Activated CD4-positive, alpha-beta T cell treated with anti-CD3 and anti-CD28 coated beads, Interleukin-2, Interleukin-6, amounts not matched to agents 100 ng/mL and 50 ng/mL, durations not matched to agents 16 hours and 8 hours (primary cell): ENCODE measurements at regions not wholly inside any gene's neighbourhood (a gene's known extent, or its start where the extent isn't known, plus 50 kb on each side); places are given as distances from the start of the nearest gene placed in this dataset.

ENCODE experiments used
- DNase-seq: peaks from one replicate; pipeline ENCODE4 v3.0.0-alpha.2; 2020

DNA sequence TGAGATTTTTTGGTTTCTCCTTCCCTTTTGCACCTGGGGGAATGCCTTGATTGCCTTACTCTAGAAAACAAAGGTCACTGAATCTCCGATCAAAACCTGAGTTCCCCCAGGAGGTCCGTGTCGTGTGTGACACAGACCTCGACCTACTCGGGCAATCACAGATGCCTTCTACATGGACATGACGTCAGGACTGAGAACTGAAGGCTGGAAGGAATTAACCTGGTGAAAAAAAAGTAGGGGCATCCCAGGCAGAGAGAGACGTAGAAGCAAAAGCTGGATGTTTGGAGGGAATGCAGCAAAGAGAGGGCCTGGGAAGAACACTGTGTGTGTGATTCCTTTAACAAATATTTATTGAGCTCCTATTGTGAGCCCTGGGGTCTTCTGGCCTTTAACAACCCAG, 178.0 kb downstream of the PRDM2 start:
- no peak for DNase-seq

DNA sequence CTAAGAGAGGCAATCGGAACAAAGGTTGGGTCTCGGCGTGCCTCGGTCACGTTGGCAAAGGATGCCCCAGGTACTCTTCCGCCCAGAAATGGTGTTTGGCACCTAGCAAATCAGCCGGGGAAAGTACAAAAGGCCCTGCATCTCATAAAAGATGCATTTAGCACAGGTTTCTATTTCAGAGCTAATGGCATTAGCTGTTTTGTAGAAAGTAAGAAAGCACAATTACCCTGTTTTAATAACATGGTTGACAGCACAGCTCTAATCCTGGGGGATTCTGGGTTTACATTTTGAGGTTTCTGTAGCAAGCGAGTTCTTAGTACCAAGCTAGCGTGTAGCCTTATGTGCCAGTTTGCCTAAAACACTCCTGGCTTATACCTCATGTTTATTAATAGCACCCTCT, 178.5 kb downstream of the PRDM2 start:
- DNase-seq: no peak

DNA sequence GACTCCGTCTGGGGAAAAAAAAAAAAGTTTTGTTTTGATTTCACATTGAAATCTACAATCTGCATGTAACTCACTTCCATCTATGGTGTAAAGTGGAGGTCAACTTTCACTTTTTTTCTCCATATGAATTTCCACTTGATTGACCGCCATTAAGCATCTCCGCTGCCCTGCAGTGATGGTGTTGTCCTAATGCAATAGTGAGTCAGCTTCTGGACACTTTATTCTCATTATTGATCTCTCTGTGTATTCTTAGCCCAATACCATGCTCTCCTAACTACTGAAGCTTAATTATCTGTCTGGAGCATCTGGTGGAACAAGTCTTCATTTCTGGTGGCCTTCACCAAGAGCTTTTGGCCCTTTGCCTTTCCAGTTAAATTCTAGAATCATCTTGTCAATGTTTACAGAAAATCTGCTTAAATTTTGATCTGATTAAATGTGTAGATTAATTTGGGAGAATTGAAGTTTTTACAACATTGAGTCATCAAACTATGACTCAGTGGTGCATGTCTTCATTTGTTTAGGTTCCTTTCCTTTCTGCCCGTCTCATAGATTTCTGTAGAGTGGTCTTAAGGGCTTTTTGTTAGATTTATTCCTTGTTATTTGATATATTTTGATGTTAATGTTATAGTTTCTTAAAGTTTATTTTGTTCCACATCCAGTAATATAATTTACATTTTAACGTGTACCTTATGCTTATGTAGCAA, 181.5 kb downstream of the PRDM2 start:
- DNase-seq: no peak

DNA sequence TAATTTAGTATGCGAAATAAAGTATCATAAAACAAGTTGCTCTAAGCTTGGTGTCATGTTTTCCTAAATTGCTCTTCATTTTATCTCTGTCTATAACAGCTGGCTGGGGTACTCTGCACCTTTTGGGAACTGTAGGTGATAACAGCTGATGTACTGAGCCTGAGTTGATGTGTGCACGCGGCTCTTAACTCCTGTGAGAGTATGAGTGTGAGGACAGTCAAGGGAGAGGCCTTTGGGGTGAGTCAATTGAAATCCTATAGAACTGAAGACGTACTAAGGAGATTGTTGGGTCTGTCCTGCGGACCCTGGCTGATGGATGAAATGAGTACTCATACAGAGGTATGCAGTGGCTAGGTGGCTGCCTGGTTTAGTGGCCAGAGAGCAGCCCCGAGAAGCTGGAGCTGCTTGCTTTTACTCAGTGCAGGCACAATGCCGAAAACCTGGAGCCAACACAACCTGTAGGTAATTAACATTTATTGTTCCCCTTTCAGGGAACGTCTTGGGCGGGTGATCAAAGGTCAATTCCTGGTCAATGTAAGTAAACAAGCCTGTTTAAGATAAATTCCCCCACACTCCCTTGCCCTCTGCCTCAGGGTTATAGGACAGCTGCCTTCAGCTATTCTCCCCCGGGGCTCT, 188.5 kb downstream of the PRDM2 start:
- no peak for DNase-seq

DNA sequence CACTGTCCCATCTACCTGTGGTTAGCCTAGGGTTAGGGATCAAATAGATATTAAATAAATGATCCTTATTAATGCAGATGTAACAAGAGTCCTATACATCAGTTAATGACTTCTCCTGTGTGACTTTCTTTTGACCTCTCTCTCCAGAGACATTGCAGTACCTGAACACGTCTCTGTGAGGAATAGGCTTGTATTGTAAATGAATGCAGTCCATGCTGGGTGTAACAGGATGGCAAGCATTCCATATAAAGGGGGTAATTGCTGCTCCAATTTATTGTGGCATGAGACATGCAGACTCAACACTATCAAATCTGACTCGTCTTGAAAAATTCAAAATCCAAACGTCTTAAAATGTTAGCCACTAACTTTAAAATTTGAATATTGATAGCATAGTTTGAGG, 189.5 kb downstream of the PRDM2 start:
- no peak for DNase-seq

DNA sequence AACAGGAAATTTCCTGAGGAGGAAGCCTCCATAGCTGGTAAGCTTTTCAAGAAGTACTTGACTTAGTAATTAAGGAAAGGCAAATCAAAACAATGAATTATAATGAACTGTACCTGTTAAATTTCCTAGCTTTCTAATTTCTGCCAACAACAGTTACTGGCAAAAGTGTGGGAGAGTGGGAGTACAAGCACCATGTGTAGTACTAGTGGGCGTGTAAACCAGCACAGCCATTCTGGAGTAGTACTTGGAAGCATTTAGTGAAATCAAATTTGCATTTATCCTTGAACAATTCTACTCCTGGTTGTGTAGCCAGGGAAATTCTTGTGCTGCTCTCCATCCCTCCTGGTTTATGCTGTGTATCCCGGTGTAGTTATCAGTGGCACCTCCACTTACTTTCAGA, 190.8 kb downstream of the PRDM2 start:
- no peak for DNase-seq

DNA sequence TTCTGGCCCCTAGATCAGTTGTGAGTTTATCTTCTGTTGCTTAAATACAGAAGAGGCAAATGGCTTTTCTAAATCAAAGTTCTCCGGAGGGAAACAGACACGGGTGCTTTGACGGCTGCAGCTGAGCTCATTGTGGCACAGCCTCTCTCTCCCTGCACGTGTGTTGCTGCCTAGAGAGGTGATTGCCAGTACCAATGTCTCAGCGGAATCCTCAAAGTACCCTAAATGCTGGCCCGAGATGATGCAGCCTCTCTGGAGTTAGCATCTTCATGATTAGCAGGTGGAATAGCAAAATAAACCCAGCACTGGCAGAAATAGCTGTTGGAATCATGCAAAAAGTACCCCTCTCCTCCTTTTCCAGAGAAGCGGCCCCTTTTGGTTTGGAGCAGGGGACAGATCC, 192.2 kb downstream of the PRDM2 start:
- DNase-seq: no peak

DNA sequence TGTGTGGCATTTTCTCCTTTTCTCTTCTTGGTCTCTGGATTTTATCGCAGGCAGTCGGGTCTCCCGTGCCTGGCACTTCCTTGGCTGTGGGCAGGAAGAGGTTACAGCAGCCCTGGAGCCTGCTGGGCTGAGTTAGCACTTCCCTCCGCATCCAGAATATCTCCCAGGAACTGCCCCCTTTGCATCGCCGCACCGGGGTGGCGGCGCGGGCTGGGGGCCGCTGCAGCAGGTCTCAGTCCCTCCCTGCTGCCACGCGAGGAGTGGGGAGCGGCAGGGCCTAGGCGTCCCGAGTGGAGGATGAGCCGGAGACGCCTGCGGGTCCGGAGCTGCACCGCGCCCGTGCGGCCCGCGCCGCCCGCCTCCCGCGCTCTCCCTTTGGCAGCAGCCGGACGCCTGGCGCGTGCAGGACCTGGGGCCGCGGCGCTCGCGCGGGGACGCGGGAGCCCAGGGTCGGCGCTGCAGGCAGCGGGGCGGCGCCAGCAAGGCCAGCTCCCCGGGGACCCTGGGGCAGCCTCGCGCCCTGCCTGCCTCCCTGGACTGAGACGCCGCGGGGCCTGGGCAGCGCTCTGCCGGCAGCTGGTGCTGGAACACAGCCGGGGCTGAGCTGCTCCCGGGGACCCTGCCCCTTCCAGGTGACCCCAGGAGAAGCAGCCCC, 192.8 kb downstream of the PRDM2 start:
- no peak for DNase-seq

DNA sequence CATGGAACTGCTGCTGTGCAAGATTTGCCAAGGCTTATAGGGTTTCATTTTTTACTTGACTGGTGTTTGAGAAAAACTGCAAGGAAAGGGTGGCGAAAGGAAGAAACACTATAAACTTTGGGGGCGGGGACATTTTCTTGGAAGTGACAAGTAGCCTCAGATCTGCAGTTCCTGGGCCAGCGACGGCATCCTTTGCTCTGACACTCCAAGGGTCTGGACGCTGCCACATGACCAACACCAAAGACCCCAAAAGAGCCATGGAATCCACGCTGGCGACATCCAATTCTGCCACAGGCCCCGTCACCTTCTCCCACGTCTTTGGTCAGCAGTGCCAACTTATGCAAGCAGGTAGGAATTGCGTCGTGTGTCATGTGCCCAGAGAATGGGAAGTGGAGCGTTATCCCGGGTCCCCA, 193.4 kb downstream of the PRDM2 start:
- DNase-seq: no peak

DNA sequence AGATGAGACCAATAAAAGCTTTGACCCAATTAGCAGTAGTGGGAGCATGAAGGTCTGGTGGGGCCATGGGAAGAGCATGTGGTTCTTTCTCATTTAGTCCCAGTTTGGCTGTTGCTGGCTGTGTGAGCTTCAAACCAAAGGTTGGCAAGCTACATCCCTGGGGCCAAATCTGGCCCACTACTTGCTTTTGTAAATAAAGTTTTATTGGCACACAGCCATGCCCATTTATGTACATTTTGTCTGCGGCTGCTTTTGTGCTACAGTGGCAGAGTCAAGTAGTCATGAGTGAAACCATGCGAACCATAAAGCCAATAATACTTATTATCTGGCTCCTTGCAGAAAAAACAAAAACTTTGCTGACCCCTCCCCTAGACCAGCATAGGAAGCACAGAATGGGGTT, 196.9 kb downstream of the PRDM2 start:
- DNase-seq: no peak

DNA sequence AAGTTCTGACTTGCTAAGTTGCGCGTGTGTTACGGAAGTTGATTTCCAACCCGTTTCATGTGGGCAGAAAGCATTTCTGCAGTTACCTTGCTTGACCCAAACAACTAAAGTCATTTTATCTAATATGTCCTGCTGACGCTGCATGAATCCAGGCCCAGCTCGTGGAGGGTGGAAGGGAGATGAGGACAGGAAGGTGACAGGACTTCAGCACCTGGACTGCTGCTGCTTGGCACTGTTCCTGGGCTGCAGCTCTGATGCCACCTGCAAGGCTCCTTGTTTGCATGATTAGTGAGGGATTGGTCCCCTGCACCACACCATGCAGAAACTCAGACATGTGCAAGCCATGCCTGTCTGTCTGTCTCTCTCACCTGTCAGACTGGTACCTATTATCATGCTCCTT, 198.4 kb downstream of the PRDM2 start:
- no peak for DNase-seq

DNA sequence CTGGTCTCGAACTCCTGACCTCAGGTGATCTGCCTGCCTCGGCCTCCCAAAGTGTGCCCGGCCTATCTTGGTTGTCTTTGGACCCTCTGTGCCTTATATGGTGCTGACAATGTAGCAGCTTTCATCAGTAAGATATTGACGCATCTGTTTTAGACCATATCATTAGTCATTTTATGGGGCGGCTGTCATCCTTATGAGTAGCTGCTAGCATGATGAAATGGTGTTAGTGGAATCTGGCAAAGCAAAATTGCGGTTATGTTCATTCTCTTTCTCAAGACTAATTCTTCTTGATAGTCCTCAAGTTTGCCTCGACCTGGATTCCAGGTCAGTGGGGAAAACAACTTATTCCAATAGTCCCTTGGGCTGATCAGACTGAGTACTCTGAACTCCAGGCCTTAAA, 199.9 kb downstream of the PRDM2 start:
- DNase-seq: no peak

DNA sequence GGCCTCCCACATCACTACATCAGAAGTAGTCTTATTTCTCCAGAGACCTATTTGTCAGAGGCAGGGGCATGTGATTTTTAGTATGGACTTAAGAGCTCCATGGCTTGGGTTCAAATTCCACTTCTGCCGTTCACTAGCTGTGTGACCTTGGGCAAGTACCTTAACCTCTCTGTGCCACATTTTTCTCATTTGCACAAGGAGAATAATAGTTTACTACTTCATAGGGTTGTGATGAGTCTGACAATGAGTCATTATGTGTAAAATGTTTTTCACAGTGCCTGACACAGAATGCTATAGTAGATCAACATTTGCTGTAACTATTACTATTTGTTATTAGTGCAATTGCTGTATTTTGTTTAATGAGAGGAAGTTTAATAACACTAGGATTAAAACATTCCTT, 200.6 kb downstream of the PRDM2 start:
- no peak for DNase-seq

DNA sequence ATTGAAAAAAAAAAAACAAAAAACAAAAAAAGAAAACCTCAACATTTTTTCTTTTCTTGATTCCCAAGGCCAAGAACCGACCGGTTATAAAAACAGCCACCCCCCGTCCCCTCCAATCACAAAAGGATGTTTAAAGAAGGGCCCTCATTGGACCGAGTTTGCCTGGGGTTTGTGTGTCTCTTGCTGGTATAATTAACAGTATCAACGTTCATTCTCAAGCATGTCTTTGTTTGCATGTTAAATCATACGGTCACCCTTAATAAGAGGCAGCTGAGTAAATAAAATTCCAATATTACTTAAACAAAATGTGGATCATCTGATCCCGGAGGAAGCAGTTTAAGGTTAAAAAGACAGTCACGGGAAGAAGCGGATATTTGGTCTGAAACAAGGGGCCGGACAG, 201.1 kb downstream of the PRDM2 start:
- no peak for DNase-seq

DNA sequence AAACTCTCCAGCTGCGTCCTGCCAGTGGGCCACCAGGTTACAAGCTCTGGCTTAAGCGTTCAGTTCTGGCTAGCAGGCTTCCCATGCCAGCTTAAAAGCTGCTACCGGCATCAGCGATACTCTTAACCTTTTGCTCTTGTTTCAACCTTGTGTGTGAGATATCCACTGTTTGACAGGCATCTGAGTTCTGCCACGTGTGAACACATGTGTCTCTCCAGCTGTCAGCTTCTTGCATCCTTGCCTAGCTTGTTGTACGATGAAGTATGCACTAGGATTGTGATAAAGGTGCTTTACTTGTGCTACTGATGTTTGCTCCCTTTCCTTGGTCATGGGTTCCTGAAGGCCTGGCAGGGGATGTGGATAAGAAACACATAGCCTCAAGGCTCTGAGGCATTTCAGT, 201.6 kb downstream of the PRDM2 start:
- DNase-seq: no peak

DNA sequence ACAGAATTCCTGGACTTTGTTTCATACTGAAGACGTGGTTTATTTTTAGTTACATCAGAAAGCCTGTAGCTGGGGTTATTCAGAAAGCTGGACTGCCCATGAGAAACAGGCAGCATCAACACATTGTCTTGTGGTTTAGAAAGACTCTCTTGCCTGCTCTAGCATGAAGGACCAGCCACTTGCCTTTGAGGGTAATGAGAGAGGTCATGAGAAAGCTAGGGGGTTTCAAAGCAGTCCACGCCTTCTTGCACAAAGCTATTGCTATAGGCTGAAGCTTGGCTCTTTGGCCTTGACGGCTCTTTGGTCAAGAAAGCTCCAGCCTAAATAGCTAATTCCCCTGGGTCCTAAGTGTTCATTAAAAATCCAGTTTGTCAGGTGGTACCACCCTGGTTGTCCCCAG, 208.1 kb downstream of the PRDM2 start:
- no peak for DNase-seq

DNA sequence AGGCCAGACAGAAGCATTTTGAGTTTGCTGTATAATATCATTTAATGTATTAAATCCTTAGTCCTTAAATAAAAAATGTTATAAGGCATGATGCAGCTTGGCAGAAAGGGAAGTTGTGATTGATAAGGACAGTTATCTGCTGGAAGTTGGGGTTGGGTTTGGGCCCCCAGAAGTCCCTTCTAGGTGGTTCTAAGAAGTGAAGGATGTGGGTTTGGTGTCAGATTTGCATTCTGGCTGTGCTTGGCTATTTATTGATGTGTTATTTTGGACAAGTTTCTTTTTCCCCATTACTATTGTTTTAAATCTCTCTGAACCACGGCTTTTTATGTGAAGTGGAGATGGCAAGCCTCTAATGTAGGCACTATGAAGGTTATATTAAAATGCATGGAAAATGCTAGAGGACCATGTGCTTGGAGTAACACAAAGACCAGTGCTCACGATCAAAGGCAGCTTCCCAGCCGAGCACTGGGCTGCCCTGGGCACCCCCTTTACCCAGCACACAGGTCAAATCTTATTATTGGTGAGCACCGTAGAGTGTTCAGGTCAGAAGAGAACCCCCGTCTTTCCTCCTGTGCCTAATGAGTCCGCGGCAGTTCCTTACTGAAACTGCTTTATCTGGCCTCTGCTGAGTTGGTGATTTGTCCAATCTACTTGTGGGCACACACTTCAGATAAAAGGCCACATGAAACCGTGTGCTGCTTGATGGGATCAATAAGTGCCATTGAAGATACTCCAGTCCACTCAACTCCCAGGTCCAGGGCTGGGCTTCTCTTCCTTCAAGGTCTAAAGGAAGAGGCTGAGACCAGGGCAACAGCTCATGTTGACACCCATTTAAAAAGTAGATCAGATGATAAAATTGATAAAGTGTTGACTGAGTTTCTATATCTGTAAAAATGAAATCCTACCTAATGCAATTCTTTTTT, 212.0 kb downstream of the PRDM2 start:
- DNase-seq: no peak

DNA sequence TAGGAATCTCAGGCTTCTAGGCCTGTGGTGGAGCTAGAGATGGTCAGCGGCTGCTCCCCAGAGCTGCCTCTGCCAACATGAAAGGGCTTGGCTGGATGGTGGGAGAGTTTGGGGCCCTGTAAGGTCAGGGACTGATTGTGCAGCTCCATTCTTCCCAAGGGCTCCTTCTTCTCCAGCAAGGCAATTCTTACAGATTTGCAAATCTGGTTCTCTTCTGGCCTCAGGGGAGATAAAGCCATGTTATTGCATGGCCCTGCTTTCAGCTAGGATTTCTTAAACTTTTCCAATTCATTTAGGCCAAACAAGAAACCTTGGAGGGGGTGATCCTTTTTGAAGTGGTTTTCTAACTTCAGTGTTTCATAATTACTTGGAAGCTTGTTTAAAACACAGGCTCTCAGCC, 213.4 kb downstream of the PRDM2 start:
- no peak for DNase-seq

DNA sequence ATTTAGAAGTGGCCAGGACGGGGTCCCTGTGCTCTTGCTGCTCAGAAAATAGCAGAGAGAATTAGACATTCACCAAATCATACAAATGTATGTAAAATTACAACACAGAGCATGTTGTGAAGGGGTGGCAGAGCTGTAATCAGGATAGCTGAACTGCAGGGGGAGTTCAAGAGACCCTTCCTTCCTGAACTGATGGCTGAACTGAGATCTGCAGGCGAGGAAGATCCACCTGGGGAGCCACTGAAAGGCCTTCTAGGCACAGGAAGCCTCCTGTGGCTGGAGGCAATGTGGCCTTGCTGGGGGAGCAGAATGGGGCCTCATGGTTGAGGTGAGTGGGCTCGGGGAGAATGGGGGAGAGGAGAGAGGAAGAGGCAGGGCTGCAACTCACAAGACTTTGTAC, 216.5 kb downstream of the PRDM2 start:
- DNase-seq: no peak

DNA sequence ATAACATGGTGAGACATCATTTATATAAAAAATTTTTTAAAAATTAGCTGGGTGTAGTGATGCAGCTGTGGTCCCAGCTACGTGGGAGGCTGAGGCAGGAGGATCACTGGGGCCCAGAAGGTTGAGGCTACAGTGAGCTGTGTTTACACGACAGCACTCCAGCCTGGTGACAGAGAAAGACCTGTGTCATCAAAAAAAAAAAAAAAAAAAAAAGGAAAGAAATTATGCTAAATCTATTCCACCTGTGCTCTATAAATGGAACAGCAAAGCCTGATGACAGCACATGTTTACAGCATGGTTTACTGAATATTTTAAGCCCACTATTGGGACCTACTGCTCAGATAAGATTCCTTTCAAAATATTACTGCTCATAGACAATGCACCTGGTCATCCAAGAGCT, 217.6 kb downstream of the PRDM2 start:
- no peak for DNase-seq

DNA sequence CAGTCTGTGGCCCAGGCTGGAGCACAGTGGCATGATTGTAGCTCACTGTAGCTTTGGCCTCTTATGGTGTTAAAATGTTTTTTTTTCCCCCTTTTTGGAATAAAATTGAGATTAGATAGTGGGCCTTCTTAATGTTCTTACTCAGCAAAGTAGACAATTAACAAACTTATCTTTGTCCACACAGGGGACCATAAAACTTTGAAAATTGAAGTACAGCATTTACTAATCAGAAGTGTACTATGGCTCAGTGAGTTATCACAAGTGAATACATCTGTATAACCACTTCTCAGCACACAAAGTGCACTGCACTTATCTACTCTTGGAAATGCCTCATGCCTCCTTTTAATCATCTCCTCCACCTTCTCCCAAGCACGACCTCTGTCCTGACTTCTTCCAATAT, 218.9 kb downstream of the PRDM2 start:
- DNase-seq: no peak

DNA sequence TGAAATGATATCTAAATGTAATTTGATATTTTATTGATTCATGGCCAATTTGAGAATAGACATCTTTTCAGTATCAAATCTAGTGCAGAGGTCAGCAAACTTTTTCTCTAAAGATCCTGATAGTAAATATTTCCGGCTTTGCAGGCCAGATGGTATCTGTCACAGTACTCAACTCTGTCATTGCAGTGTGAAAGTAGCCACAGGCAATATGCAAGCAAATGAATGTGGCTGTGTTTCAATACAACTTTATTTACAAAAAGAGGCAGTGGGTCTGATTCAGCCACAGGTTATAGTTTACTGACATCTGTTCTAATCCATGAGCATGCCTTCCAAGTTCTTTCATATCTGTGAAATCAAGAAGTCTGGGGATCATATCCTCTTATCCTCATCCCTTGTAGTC, 221.2 kb downstream of the PRDM2 start:
- DNase-seq: no peak

DNA sequence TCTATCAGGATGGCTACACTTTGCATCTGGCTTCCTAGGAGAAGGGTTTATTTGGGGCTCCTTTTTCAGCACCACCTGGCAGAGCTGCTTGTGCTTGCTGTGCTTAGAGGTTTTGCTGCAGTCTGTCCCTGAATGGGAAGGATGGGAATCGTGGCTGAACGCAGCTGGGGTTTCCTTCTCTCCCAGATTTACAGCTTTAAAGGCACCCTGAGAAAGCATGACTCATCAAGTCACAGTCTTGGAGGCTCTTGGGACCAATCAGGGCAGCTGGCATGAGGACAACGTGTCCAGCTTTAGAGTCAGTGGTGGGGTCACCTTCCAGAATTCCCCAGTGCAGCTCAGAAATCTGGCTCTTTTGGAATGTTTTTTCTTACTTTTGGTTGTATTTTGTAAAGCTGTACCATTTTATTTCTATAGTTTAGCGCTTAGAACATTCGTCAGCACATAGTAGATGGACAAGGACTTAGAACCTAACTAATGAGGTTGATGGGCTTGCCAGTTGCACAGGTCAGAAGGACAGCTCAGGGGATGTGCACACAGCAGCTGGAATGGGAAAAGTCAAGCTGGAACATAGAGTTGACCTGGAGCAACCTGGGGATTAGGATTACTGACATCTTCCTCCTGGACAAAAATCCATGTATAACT, 222.6 kb downstream of the PRDM2 start:
- DNase-seq: no peak
